ENCODE measurements at regions not wholly inside any gene's neighbourhood (a gene's known extent, or its start where the extent isn't known, plus 50 kb on each side); places are given as distances from the start of the nearest gene placed in this dataset.
A peak's percentile ranks its signal among the peaks of the same experiment; 100 is the strongest.

DNA sequence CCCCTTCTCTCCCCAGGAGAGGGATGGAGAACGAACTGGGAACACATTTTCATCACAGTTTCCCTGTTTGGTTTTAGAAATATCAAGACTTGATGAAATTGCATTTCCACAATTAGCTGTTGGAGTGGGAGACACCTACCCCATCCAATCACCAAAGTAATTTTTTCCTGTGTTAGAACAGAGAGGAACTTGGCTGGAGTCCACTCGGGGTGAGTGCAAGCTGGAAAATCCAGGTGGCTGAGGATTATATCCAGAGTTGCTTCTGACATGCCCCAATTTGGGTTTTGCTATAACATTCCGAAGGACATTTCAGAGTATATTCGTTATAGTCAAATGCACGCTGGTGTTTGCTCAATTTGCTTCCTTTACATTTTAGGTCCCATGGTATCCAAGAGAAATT, 231.8 kb downstream of the C16orf95 start:
- DNase-seq (ENCODE audit: low read depth in 2 of 2), result no peak

DNA sequence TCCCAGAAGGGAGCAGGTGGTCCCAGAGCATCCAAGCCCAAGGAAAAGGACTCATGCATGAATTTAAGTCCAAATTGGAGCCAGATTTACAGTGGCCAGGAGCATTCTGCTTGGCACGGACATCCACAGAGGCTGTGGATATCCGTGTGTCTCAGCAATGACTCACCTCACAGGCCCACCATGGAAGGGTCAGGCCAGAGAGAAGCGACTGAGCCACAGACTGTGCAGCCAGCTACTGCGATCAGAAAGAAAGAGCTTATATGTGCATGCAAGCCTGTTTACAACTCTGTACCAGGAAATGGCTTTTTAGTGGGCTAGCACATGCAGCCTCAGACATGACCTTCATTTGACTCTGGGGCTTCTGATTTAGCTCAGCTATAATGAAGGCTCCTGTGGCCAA, 231.0 kb downstream of the C16orf95 start:
- peak in 1 of 2 donors; percentile 41 for DNase-seq (ENCODE audit: low read depth in 2 of 2)

DNA sequence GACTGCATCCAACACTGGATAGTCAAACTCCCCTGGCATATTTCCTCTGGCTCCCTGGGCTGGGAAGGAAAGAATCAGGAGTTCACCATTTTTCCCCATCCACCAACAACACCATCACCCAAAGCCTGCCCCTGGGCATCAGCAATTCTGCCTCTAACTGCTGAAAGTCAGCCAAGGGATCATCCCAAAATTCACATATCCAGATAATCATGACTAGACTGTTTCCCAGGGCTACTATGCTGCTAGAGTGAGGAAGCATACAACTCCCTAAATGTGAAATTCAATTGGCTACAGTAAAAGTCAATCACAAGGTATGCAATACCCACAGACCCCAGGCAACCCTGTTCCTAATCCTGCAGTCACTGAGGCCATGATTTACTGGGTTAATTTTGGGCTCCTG, 230.6 kb downstream of the C16orf95 start:
- DNase-seq (ENCODE audit: low read depth in 2 of 2), result no peak

DNA sequence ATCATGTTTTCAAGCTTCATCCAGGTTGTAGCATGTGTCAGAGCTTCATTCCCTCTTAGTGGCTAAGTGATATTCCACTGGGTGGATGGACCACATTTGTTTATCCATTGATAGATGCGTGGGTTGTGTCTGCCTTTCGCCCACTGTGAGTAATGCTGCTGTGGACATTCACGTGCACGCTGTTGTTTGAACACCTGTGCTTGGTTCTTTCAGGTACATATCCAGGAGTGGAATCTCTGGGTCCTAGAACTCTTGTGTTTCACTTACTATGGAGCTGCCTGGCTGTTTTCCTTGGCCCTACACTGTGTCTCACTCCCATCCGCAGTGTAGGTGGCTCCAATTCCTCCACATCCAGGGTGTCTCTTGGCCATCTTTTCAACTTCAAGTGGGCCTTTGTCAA, 224.2 kb downstream of the C16orf95 start:
- DNase-seq (ENCODE audit: low read depth in 2 of 2), result no peak

DNA sequence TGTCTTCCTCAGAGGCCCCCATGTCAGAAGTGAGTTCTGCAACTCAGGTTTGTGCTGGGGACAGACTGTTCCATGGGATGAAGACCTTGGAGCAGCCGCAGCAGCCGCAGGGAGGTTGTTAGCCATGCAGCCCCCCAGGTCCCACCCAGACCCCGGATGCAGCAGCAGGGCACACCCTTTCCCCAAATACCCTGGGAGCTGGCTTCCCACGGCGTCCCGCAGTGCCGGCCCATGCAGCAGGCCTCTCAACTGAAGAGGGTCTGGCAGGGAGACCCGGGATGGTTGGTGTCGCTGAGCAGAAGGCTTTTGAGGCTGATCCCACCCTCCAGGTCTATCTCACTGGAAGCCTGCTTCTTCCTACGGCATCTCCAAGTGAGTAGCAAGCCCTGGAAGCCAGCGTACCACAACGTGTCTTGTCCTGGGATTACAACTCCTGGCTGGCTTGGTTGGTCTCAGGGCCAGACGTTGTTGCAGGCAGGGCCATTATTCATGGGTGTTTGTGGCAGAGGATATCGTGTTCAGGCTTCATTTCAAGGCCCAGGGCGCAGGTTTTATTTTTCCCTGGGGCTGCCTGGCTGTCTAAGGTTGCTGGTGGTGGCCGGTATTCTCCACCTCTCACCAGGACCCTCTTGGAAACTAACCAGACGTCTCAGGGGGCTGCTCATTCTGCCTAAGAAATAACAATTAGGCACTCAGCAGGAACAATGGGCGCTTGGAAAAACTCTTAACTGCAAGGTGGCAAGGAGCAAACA, 223.2 kb downstream of the C16orf95 start:
- DNase-seq (ENCODE audit: low read depth in 2 of 2), result no peak

DNA sequence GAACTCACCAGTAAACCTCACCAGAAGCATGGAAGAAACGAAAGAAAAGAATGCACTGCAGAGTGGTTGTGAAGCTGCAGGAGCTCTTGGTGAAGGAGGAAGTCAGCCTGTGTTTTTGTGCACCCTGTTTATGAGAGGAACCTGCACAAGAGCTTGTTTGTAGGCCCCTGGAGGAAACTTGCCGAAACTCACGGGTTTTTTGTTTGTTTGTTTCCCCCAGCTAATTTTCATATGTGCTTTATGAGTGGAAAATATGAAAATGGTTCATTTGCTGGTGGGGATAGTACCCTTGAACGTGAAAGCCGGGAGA, 222.7 kb downstream of the C16orf95 start:
- DNase-seq (ENCODE audit: low read depth in 2 of 2), result no peak

DNA sequence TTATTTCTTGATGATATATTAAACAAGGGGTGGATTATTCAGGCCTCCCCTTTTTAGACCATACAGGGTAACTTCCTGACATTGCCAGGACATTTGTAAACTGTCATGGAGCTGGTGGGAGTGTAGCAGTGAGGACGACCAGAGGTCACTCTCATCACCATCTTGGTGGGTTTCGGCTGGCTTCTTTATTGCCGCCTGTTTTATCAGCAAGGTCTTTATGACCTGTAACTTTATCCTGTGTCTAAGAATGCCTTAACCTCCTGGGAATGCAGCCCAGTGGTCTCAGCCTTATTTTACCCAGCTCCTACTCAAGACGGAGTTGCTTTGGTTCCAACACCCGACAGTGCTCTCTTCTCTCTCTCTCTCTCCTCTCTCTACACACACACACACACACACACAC, 221.9 kb downstream of the C16orf95 start:
- DNase-seq (ENCODE audit: low read depth in 2 of 2), result no peak

DNA sequence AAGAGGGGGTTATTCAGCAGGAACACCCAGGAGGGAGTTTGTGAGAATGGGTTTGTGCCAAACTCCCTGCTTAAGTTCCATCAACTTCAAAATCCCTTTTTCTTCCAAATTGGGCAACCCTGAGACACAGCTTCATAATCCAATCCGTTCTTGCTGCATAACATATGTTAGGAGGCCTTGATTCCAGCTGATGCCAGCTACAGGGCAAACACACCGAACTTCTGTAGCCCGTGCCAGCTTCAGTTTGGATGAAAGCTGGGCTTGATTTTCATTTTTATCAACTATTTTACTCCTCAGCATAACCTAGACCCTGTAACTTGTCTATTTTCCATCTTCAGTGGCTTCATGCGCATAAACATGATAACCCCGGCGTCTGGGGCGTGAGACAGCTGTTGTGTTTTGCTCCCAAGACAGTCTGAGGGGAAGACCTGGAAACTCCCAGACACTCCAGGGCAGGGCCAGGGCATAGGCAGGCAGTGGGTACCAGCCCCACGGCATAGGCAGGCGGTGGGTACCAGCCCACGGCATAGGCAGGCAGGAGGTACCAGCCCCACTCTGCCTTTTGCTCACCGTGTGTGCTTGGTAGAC, 220.4 kb downstream of the C16orf95 start:
- DNase-seq (ENCODE audit: low read depth in 2 of 2), result no peak

DNA sequence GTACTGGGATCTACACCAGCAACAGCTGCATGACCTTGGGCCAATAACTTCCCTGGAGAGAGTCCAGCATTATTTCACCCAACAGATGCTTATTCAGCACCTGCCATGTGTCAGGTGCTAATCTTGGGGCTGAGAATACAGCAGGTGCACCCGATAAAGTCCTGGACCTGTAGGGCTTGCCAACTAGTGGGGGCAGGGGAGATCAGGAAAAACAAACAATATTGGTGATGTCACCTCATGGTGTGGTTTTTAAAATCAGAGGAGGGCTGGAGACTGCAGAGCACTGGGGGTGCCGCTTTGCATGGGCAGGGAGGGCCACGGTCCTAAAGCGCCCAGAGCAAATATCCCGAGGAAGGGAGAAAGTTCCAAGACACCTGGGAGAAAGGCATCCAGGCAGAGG, 218.8 kb downstream of the C16orf95 start:
- no peak for DNase-seq (ENCODE audit: low read depth in 2 of 2)

DNA sequence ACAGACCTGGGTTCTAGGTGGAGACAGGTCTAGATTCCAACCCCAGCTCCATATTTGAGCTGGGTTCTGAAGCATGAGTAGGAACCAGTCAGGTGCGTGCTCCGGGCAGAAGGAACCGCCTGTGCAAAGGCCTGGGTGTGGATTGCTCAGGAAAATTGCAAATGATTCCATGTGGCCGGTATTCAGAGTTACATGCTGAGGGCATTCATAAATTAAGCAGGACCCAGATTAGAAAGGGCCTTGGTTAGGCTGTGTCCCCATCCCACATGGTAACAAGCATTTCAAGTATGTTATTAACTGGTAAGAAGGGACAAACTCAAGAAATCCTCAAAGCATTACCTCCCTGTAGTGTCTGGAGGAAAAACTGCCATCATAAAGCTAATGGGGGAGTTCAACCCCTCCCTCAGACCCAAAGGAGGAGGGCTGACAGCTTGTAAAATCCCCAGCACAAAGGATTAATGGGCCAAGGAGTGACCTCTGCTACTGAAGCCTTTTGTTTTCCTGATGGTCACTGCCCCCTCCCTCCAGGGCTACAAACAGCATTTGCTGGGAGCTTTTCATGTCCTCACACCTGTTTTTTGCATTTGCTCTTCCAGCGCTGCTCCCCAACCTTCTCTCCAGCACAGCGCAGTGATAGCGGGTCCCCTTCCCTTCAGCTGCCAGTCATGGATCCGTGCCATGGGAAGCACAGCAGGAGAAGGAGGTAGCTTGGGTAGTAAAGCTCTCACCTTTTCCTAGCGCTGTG, 218.0 kb downstream of the C16orf95 start:
- no peak for DNase-seq (ENCODE audit: low read depth in 2 of 2)

DNA sequence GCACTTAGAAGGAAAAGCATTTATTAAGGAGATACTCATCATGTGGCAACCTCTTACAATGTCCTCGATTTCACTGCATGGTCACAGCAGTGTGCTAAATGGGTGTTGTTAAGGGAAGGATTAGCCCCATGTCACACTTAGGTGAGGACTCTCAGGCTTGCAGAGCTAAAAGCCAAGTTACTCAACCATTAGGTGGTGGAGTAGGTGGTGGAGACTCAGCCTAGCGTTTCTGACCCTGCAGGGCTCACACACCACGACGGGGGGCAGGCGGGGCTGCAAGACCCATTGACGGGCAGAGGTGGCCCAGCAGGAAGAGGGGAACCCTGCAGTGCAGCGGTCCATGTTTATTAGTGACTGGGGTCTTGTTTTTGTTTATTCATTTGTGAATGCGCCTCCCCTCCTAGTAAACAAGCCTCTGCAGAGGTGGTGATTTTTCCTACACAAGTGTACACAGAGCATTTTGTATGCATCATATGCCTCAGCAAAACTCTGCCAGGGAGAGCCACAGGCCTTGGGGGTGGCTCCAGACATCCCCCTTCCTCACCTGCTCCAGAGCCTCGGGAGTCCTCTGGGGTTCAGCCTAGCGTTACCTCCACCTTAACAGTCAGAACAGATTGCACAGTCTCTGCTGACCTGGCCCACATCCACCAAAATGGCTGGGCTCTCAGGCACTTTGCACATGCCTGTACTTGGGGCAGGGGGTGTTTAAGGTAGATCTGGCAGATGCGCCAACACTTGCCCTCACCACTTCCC, 216.7 kb downstream of the C16orf95 start:
- DNase-seq (ENCODE audit: low read depth in 2 of 2), result no peak

DNA sequence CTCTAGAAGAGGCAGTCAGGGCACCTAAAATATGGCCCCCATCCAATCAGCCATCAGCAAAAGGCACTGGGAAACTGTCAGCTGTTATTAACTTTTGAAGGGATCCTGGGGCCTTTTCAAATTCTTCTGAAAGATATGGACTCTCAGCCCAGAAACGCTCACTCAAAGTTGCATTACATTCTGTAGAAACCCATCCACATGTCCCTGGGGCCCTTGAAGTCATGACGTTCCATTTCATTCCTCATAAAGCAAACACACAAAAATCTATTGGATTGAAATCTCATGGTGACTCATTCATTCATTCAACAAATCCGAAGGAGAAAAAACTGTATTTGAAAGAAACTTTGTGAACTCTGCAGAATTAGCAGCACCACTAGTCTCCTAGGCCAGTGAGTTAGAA, 215.3 kb downstream of the C16orf95 start:
- DNase-seq (ENCODE audit: low read depth in 2 of 2), result no peak

DNA sequence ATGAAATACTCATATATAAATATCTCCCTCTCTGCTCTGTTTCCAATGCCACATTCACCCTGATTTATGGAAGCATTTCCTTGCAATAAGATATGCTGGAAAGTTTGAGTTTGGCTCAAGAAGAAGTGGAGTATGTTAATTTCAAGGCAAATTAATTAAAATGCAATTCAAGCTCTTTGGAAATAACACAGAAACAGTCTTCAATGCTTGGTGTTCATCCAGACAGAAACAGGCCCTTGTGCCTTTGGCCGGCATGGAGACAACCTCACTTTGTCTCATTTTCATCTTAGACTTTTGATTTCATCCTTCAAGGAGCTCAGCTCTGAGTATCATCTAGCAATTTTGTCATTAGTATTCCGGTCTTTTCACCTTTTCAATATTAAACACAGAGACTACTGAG, 210.0 kb downstream of the C16orf95 start:
- no peak for DNase-seq (ENCODE audit: low read depth in 2 of 2)

DNA sequence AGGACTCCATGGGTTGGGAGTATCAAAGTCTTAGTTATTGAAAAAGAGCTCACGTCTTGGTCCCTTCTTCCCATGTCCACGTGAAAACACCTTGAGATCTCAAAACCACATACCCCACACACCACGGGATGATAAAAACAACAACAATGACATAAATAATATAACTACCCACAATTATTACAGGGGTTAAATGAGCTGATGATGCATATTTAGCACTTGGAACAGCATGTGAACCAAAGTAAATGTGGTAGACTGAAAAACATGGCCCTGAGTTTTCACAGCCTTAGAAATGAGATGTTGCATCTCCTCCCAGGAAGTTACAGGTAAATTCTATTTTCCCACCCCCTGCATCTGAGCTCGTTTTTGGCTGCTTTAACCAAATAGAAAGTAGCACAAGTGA, 208.9 kb downstream of the C16orf95 start:
- DNase-seq (ENCODE audit: low read depth in 2 of 2), result no peak

DNA sequence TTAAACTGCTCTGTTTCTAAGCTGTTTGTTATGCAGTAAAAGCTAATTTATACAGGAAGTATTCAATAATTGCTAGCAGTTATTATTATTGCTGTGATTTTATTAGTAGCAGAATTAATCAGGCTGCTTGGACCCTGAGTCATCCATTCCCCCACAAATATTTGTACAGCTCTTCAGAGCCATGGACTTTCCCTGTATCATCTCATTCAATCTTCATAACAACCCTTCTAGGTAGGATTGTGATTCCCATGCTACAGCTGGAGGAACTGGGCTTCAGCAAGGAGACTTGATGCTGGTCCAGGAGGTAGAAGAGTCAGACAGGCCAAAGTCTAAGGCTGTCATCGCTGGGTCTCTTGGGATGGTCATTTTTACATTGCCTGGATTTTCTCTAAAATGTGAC, 208.3 kb downstream of the C16orf95 start:
- DNase-seq (ENCODE audit: low read depth in 2 of 2), result no peak

DNA sequence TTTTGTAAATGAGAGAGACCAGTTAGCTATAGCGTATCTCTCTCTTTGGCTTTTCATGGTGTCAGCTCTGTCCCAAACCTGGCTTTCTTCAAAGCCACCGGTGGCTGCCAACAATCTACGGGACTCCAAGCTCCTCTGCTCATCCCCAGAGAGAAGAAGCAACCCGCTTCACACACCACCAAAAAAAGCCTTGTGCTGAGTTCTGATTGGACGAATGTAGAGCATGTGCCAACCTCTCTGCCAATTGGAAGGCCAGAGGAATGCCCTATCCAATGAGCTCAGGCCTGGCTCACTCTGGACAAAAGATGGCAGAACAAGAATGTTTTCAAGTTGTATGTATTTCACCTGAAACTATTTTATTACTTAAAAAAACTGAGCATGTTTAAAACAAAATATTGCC, 202.4 kb downstream of the C16orf95 start:
- no peak for DNase-seq (ENCODE audit: low read depth in 2 of 2)

DNA sequence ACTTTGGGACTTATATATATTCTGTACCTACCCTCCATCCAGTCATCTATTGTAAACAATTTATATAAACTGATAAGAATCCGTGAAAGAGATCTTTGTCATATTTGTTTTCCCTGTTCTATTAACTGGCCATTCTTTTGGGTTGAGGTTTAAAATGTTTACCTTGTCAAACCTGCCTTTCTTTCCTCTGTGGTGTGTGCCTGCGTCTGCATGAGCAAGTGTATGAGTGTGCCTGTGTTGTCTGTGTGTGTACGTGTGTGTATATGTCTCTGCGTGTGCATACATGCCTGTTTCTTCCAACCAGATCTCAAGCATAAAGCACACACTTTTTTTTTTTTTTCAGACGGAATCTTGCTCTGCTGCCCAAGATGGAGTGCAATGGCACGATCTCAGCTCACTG, 201.5 kb downstream of the C16orf95 start:
- DNase-seq (ENCODE audit: low read depth in 2 of 2), result no peak

DNA sequence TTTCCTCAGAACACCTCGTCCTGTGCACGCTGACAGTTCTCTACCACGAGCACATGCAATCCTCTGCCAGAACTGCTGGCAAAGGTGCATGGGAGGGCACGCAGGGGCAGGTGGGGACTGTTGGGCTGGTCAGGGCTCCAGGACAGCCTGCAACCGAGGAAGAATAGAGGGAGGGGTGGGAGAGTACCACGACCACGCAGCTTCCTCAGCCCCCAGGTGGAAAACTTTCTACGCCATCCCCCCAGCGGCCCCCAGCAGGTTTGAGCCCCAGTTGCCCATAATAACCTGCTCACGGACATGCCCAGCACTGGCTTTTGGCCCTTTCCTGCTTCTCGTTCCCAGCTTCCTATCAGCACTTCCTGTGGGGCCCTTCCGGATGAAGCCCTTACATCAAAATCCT, 199.3 kb downstream of the C16orf95 start:
- DNase-seq (ENCODE audit: low read depth in 2 of 2), result peak in 1 of 2 donors; percentile 8

DNA sequence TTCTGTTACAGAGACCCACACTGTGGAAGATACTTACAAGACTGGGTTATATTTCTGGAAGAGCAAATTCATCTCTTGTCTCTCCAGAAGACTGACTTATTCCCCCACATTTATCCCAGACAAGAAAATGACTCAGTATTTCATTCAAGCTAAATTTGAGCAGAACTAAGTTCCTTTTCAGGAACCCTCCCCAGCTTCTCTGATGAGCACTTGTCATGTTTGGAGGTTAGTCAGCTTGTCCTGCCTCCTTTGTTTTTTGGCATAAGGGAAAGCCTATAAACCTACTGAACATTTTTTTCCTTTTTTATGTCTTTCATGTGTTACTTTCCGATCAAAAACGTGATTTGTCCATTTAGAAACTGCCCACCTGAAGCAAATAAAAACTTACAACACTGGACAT, 198.0 kb downstream of the C16orf95 start:
- DNase-seq (ENCODE audit: low read depth in 2 of 2), result no peak

DNA sequence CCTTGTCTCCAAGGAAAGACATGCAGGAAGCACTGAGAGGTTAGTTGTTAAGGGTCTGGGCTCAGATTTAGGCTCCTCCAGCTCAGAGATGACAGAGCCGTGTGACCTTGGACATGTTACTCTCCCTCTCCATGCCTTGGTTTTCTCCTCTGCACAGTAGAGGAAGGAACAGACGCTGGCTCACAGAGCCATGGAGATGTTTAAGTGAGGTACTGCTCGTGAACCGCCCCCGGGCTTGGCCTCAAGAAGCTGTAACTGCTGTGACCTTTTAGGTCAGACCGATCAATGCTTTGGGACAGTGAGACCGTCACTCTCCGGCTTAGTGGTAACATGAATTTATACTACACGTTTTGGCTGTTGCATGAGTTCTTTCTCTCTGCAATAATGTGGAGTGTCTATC, 197.4 kb downstream of the C16orf95 start:
- no peak for DNase-seq (ENCODE audit: low read depth in 2 of 2)

DNA sequence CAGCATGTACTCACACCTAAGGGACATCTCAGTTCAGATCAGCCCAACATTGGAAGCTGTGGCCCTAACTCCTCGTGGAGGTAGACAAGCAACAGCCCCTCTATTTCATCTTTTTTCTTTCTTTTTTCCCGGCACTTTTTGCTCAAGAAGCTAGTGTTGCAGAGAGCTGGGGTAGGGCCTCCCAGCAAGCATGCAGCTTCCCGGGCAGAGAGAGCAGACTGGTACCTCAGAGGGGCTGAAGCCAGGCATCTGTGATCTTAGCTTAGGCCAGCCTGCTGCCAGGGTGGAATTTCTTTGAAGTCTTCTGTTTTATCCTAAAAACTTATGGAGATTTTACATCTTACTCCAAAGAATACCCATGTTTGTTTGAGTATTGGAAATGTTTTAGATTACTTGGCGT, 195.4 kb downstream of the C16orf95 start:
- no peak for DNase-seq (ENCODE audit: low read depth in 2 of 2)

DNA sequence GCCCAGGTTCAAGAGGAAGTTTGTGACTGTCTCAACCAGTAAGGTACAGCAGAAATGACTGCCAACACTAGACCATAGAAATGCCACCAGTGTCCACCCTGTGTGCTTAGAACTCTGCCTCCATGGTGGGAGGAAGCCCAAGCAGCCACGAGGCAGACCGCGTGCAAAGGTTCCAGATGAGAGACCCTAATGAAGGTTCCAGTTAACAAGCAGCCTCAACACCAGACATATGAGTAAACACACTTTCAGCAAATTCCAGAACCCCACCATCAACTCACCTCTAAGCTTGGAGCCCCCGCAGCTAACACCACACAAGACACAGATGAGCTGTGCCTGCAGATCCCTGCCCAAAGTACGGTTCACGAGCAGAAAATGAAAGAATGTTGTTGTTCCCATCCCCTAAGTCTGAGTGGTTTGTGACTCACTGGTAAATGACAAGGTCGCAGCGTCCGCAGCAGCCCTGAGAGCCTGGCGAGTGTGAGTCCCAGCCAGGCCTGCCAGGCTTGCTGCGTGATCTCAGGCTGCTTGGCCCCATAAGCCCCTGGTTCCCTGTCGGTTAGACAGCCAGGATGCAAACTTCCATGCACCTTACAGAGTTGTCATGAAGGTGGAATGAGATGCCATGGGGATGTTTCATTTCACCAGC, 193.7 kb downstream of the C16orf95 start:
- no peak for DNase-seq (ENCODE audit: low read depth in 2 of 2)
